C4-2B (cell line): ENCODE measurements at regions not wholly inside any gene's neighbourhood (a gene's known extent, or its start where the extent isn't known, plus 50 kb on each side); places are given as distances from the start of the nearest gene placed in this dataset.

Source experiments
- ZFX ChIP-seq: fragments of 450-650 bp; IDR thresholded peaks from 2 replicates; pipeline ENCODE4 v1.6.1; 2017
- TF ChIP-seq, protein P1 (sequence below): fragments of 450-650 bp; conservative IDR thresholded peaks from 2 replicates; pipeline ENCODE4 v1.5.1; 2017; ENCODE audit warnings: mild to moderate bottlenecking

DNA sequence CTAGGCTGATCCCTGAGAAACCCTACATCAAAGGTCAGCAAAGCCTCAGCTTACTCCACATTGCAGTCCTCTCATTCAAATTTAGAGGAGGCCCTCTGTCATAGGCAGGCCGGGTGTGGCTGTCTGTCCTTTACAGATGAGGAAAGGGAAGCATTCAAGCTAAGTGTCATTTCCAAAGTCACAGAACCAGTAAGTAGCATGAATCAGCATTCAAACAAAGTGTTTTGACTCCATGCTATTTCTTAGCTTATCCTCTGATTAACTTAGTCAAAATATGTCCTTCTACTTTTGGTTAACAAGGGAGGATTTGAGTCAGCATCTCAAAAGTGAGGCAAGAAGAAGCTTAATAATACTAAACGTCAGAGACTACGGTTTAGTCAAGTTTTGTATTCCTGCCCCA is 409.0 kb upstream of the POU3F3 start:
- no peak for TF ChIP-seq ZFX
- TF ChIP-seq, protein P1, sequence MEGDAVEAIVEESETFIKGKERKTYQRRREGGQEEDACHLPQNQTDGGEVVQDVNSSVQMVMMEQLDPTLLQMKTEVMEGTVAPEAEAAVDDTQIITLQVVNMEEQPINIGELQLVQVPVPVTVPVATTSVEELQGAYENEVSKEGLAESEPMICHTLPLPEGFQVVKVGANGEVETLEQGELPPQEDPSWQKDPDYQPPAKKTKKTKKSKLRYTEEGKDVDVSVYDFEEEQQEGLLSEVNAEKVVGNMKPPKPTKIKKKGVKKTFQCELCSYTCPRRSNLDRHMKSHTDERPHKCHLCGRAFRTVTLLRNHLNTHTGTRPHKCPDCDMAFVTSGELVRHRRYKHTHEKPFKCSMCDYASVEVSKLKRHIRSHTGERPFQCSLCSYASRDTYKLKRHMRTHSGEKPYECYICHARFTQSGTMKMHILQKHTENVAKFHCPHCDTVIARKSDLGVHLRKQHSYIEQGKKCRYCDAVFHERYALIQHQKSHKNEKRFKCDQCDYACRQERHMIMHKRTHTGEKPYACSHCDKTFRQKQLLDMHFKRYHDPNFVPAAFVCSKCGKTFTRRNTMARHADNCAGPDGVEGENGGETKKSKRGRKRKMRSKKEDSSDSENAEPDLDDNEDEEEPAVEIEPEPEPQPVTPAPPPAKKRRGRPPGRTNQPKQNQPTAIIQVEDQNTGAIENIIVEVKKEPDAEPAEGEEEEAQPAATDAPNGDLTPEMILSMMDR = no peak
